Stimulated activated CD4-positive, alpha-beta T cell treated with anti-CD3 and anti-CD28 coated beads, Interleukin-12 subunit alpha, Interleukin-12 subunit beta, amount 100 ng/mL, for 48 hours (primary cell): ENCODE measurements at regions not wholly inside any gene's neighbourhood (a gene's known extent, or its start where the extent isn't known, plus 50 kb on each side); places are given as distances from the start of the nearest gene placed in this dataset.

ENCODE experiments used
- DNase-seq, 3 donors: peaks; one replicate each; pipeline ENCODE4 v3.0.0-alpha.2; 2020; ENCODE audit warnings: low read depth in 2 of 3, low spot score in 1 of 3

- DNase-seq, result no peak
Observed at GRCh38 chr5:30764704-30765103, 428.8 kb upstream of the CDH6 start.

DNA sequence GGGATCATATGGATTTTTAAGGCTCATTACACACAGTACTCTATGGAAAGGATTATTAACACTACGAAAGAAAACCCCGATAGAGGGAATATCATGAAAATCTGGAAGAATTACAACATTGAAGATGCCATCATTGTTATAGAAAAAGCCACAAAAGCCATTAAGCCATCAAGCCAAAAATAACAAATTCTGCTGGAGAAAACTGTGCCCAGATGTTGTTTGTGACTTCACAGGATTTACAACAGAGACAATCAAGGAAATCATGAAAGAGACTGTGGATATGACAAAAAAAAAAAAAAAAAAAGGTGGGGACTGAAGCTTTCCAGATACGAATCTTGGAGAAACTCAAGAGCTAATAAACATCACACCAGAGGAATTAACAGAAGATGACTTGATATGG, 433.8 kb upstream of the CDH6 start:
- DNase-seq, result no peak

GRCh38 chr5:30752015-30752414, 441.5 kb upstream of the CDH6 start:
- DNase-seq, result no peak

DNA sequence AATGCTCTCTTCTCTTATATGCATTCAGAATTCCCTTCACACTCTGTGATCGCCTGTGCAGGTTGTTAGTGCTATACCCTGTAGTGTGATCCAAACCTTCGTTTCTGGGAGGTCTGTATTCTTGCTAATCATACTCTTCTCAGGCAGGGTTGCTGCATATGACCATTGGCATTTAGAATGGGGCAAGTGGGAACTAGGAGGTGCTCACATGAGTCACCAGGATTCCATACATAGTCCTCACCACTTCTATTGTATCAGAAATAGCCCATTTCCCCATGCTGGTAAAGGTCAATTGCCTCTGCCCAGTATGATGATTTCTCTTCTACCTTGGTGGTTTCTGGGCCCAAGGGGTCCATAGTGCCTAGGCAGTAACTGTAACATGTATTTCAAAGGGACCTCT, 443.5 kb upstream of the CDH6 start:
- DNase-seq, result no peak

DNA sequence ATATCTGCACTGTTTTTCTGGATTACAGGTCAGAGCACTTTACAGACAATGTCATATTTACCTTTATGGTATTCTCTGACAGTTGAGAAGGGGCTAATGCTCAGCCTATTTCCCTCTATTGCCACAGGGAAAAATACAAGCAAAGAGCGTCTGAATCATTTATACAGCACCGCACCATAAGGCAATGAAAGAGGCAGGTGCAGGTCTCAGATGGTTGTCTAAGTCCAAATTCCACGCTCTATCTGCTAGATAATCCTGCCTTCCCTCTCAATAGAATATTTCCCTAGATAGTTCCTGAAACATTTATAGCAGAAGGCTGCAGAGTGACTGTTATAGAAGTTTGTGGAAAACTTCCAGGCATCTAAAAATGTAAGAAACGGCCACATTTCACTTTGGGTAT, 446.1 kb upstream of the CDH6 start:
- no peak for DNase-seq

DNA sequence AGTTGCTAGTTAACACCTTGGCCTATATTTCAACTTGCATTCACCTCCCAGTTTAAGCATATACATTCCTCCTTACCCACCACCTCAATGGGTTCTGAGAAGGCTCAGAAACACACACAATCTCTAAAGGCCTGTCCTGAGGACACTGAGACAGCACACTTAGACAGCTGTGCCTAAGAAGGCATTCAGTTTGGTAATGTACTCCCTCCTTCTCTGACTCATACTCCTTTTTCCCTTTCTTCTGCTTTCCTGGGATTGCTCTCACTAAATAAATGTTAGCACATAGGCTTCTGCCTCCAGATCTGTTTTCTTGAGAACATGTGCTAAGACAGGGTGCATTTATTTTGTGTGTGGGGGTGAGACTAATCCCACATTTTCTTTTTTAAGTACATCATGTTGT, 456.8 kb upstream of the CDH6 start:
- no peak for DNase-seq

DNA sequence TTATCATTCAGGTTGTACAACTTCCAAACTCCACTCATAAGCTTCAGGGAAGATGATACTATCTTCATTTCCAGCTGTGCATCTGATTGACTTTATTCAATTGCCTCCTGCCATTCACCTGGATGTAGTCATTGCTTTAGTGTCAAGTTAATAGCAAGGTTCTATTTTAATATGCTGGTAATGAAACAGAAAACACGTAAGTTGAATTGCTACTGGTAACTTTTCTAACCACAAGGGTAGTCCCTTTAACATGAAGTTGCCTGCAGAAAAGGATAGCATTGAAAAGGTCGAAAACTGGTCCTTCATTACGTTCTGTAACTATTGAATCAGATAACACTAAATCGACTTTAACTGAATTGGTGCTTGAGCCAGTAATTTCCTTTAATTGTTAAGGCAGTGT, 459.4 kb upstream of the CDH6 start:
- no peak for DNase-seq

GRCh38 chr5:30725073-30725472, 468.4 kb upstream of the CDH6 start:
- DNase-seq, result no peak

- DNase-seq, result no peak
Observed at GRCh38 chr5:30698217-30698616, 495.3 kb upstream of the CDH6 start.

DNA sequence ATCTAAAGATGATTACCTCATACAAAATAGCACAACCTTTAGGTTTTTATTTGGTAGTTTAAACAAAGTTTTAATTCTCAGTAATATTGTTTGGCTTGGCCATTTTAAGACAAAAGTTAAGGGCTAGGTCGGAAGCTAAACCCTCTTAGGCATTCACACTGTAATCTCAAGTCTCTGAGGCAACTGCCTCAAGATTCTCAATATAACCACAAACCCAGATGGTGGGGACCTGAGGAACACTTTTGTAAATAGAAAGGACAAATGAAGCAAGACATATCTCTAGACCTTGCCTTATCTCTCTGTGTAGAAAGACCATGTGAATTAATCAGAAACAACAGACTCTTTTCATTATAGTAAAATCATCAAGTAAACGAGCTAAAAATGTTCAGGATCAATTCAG, 500.2 kb upstream of the CDH6 start:
- DNase-seq, result no peak

- no peak for DNase-seq
Observed at GRCh38 chr5:30690931-30691330, 502.6 kb upstream of the CDH6 start.

DNA sequence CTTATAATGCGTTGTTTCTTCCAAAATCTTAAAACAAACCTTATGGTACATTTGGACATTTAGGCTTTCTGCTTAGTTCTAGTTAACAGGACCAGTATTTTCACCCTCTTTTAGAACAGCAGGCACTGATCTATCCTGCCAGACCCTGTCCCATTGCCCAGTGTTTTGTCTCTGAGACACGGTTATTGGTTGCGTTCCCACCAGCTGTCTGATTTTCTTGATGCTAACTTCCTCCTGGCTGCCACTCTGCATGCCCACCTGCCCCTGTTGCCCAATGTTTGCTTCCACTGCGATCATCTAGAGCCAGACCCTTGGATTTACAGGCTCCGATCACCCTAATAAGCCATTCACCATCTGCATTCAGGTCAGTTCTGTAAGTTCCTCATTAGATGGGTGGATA, 506.0 kb upstream of the CDH6 start:
- DNase-seq, result no peak

DNA sequence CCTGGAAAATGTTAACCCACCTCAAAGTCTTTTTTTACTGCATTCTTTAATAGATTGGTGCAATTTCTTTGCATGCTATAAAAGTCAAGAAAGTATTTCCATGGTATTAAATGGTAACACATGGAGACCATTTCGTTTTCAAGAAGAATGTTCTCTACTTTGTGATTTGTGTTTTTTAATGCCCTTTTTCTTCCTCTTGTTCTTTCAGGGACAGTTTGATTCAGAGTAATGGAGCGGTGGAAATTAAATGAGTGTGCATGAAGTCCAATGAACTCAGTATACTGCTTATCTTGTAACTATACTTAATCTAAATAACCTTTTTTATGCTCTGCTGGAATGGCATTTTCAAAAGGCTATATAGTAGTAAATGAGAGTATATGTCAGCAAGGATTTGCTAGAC, 507.0 kb upstream of the CDH6 start:
- no peak for DNase-seq

DNA sequence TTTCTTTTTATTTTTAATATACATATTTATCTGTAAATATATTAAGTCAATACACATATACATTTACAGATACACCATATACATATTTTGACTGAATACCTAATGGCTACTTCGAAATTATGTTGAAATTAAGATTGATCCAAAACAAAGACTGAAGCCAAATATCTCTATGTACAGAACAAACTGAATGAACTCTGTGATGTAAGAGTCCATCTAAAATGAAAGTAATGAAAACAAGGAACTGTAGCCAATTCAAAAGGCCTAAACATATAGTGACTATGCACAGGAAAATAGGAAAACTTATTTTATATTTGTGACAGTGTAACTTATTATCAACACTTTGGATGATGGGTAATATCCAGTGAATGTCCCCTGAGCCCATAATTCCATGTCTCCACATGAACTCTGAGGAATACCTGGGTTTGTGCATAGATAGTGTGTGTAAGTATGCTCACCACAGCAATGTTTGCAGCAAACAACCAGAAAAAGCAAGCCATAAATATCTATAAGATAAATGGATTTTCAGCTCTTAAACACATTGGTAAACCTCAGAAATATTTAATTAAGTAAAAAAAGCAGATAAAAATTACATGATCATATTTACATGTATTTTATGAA, 517.2 kb upstream of the CDH6 start:
- DNase-seq, result no peak

DNA sequence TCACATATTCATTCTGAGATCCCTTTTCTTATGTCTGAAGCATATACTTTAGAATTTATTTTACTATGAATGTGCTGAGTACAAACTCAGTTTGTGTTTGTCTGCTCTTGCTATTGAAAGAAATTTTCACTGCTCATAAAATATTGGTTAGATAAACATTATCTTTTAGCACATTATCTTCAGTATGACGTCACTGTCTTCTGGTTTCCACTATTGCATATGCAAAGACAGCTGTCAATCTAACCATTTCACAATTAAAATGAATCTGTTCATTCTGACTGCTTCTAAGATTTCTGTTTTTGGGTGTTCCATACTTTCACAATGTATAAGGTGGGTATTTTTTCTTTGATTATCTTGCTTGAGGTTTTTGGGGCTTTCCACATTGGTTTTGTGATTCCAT, 526.2 kb upstream of the CDH6 start:
- no peak for DNase-seq

DNA sequence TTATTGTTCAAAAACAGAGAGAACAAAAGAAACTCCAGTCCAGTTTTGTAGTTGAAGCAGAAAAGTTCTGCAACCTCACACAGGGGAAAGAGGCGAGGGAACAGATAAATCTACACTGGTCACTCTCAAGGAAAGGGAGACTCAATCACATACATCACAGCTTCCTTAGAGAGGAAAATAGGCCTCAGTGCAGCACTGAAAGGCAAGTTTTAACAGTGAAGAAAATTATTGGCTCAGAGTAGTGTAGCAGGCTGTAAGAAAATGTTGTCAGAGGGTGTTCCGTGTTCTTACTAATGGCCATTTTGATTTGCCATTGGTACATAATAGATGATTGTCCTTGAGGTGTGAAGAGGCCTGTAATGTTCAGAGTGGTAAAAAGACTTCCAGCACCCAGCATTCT, 530.0 kb upstream of the CDH6 start:
- DNase-seq, result no peak

GRCh38 chr5:30662373-30662772, 531.1 kb upstream of the CDH6 start:
- DNase-seq, result no peak

DNA sequence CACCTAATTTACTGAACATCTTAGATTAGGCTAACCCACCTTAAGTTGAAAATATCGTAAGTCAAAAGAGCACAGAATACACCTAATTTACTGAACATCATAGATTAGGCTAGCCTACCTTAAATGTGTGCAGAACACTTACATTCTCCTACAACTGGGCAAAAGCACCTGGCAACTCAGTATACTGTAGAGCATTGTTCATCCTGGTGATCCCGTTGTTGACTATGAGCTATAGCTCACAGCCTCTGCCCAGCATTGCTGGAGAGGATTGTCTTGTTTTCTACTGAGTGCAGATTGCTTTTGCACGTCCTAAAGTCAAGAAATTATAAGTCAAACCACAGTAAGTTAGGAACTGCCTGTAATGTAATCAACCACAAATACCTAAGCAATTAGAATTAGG, 531.8 kb upstream of the CDH6 start:
- DNase-seq, result no peak

- DNase-seq, result no peak
Observed at GRCh38 chr5:30659417-30659816, 534.1 kb upstream of the CDH6 start.

GRCh38 chr5:30650311-30650710, 543.2 kb upstream of the CDH6 start:
- no peak for DNase-seq

- DNase-seq, result no peak
Observed at GRCh38 chr5:30638899-30639298, 554.6 kb upstream of the CDH6 start.

DNA sequence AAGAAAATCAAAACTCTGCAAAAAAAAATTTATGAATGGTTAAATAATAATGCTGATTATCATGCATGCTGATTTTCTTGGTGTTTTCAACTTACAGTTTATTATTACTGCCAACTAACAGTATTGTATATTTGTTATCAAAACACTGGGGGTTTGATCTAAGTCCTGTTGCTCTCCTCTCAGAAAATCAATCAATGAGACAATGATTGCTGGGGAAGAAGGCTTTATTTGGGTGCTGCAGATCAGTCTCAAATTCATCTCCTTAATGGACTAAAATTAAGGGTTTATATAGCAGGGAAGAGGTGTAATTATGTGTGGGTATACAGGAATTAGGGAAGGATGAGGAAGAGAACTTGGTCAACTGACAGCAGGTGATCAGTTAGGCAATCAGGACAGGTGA, 565.5 kb upstream of the CDH6 start:
- no peak for DNase-seq

GRCh38 chr5:30626557-30626956, 566.9 kb upstream of the CDH6 start:
- no peak for DNase-seq
